Activated B cell treated with CpG ODN at 0.5 μM for 24 hours (primary cell): ENCODE measurements at regions not wholly inside any gene's neighbourhood (a gene's known extent, or its start where the extent isn't known, plus 50 kb on each side); places are given as distances from the start of the nearest gene placed in this dataset.

ENCODE experiments used
- ATAC-seq: fragments of 200-7000 bp; cut with Tn5 transposase; one replicate; pipeline ENCODE4 v1.10.0; 2021; ENCODE audit warnings: low read depth, mild to moderate bottlenecking, moderate library complexity
- CTCF ChIA-PET: fragments of 350-600 bp; sonication (Branson Sonifier 250); formaldehyde crosslinking; loops from one replicate; lab custom pipeline; 2021; ENCODE audit warnings: antibody characterized with exemption; lab: Charles Lee
- POLR2A ChIA-PET: fragments of 350-600 bp; sonication (Branson Sonifier 250); formaldehyde crosslinking; loops from one replicate; lab custom pipeline; 2021; ENCODE audit warnings: antibody characterized with exemption; lab: Charles Lee
- DNase-seq: peaks from one replicate; pipeline ENCODE4 v3.0.0; 2022
- H3K27ac Mint-ChIP-seq: one replicate; pipeline ENCODE4 v1.8.0; 2020; ENCODE audit warnings: mixed read lengths
- H3K27me3 Mint-ChIP-seq: one replicate; pipeline ENCODE4 v1.8.0; 2021; ENCODE audit warnings: mixed read lengths
- H3K36me3 Mint-ChIP-seq: one replicate; pipeline ENCODE4 v1.8.0; 2021; ENCODE audit warnings: low read depth, mixed read lengths
- H3K4me1 Mint-ChIP-seq: one replicate; pipeline ENCODE4 v1.8.0; 2021; ENCODE audit warnings: mixed read lengths
- H3K4me3 Mint-ChIP-seq: one replicate; pipeline ENCODE4 v1.8.0; 2020; ENCODE audit warnings: mild to moderate bottlenecking, mixed read lengths
- H3K9me3 Mint-ChIP-seq: one replicate; pipeline ENCODE4 v1.8.0; 2020; ENCODE audit warnings: mixed read lengths
- intact Hi-C: fragments of 100-400 bp; cut with micrococcal nuclease; formaldehyde crosslinking; loops from one replicate; pipeline ENCODE4 v1.15.1; 2024
- TF ChIP-seq, protein P1 (sequence below): fragments of 200-600 bp; IDR thresholded peaks from one replicate; pipeline ENCODE4 v1.8.0; 2022; ENCODE audit warnings: antibody characterized with exemption, mild to moderate bottlenecking

- CTCF ChIA-PET: no interaction called here
- ATAC-seq (no peak), DNase-seq (no peak)
- Mint-ChIP-seq H3K27ac (no peak overlapping the region), H3K4me1 (no peaks in the 10 kb centered on the region), H3K9me3 (peaks cover 2% of the 10 kb centered on the region), H3K27me3 (no peaks in the 10 kb centered on the region), H3K36me3 (no peaks in the 10 kb centered on the region), H3K4me3 (no peak overlapping the region)
- POLR2A ChIA-PET: no interaction called here
- intact Hi-C loops: no loop called here
- TF ChIP-seq, protein P1, sequence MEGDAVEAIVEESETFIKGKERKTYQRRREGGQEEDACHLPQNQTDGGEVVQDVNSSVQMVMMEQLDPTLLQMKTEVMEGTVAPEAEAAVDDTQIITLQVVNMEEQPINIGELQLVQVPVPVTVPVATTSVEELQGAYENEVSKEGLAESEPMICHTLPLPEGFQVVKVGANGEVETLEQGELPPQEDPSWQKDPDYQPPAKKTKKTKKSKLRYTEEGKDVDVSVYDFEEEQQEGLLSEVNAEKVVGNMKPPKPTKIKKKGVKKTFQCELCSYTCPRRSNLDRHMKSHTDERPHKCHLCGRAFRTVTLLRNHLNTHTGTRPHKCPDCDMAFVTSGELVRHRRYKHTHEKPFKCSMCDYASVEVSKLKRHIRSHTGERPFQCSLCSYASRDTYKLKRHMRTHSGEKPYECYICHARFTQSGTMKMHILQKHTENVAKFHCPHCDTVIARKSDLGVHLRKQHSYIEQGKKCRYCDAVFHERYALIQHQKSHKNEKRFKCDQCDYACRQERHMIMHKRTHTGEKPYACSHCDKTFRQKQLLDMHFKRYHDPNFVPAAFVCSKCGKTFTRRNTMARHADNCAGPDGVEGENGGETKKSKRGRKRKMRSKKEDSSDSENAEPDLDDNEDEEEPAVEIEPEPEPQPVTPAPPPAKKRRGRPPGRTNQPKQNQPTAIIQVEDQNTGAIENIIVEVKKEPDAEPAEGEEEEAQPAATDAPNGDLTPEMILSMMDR: no peak
These were observed 339.7 kb downstream of the RPRM start for GRCh38 chr2:153138651-153139375.

- Mint-ChIP-seq H3K36me3 (no peaks in the 10 kb centered on the region), H3K27ac (no peak overlapping the region), H3K4me1 (no peaks in the 10 kb centered on the region), H3K4me3 (no peak overlapping the region), H3K27me3 (no peaks in the 10 kb centered on the region), H3K9me3 (peaks cover 2% of the 10 kb centered on the region)
- ATAC-seq: no peak
- TF ChIP-seq, protein P1: no peak
- DNase-seq: no peak
- intact Hi-C loops: no loop called here
- ChIA-PET POLR2A (no interaction called here), CTCF (no interaction called here)
These were observed 342.3 kb downstream of the RPRM start for GRCh38 chr2:153136216-153136615.

GRCh38 chr2:153134725-153135124 lies 343.8 kb downstream of the RPRM start:
- H3K36me3 Mint-ChIP-seq: no peaks in the 10 kb centered on the region
- intact Hi-C loops: no loop called here
- peaks cover 2% of the 10 kb centered on the region for H3K9me3 Mint-ChIP-seq
- H3K27me3 Mint-ChIP-seq: no peaks in the 10 kb centered on the region
- TF ChIP-seq, protein P1: no peak
- H3K4me1 Mint-ChIP-seq: no peaks in the 10 kb centered on the region
- DNase-seq: no peak
- ChIA-PET CTCF (no interaction called here), POLR2A (no interaction called here)
- no peak overlapping the region for H3K27ac Mint-ChIP-seq
- no peak for ATAC-seq
- no peak overlapping the region for H3K4me3 Mint-ChIP-seq

- POLR2A ChIA-PET: no interaction called here
- peaks cover 2% of the 10 kb centered on the region for H3K9me3 Mint-ChIP-seq
- H3K27me3 Mint-ChIP-seq: no peaks in the 10 kb centered on the region
- H3K4me1 Mint-ChIP-seq: no peaks in the 10 kb centered on the region
- no peak overlapping the region for H3K4me3 Mint-ChIP-seq
- H3K36me3 Mint-ChIP-seq: no peaks in the 10 kb centered on the region
- intact Hi-C loops: no loop called here
- CTCF ChIA-PET: no interaction called here
- TF ChIP-seq, protein P1: no peak
- H3K27ac Mint-ChIP-seq: no peak overlapping the region
- ATAC-seq: no peak
- DNase-seq: no peak
These were observed 344.8 kb downstream of the RPRM start for GRCh38 chr2:153133716-153134115.

- Mint-ChIP-seq H3K27me3 (no peaks in the 10 kb centered on the region), H3K36me3 (no peaks in the 10 kb centered on the region), H3K4me1 (no peaks in the 10 kb centered on the region), H3K9me3 (peaks cover 2% of the 10 kb centered on the region), H3K27ac (no peak overlapping the region), H3K4me3 (no peak overlapping the region)
- ChIA-PET CTCF (no interaction called here), POLR2A (no interaction called here)
- ATAC-seq (no peak), DNase-seq (no peak)
- TF ChIP-seq, protein P1: no peak
- intact Hi-C loops: no loop called here
These were observed 346.1 kb downstream of the RPRM start for GRCh38 chr2:153132418-153132817.
